ENCODE measurements at regions not wholly inside any gene's neighbourhood (a gene's known extent, or its start where the extent isn't known, plus 50 kb on each side); places are given as distances from the start of the nearest gene placed in this dataset.
"Not testable (repeated sequence)": the region's sequence is repeated elsewhere in the genome, so short reads cannot be mapped to it uniquely, and the experiment has no call there.

DNA sequence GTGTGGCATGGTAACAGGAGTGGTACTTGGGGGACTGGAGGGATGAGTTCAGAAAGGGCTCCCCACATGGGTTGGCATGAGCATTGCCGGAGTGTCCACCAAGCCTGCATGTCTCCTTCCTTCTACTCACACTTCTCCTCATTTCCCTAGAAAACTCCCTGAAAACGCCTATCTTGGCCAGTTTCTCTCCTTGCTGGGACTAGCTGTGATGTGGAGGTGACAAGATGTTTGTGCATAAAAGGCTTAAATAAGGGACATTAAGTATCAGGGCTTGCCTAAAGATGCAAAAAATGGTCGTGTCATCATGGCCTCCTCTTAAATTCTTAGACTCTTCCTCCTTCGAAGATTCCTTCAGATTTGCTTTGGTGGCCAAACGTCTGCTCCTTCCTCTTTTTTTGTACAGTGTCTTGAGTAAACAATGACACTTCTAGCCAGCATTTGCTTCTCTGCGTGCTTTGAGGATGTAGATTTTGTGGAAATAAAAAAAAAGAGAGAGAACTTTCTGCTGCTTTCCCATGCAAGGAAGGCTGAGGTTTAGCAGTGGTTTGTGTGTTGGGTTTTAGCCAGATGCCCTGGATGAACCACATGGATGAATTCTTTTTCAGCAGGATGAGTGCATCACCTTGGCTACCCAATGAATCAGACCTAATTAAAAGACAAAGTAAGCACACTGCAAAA is 239.1 kb upstream of the IRF2BP2 start:
- DNase-seq (ENCODE audit: low spot score), result no peak
- TF ChIP-seq, protein P1, sequence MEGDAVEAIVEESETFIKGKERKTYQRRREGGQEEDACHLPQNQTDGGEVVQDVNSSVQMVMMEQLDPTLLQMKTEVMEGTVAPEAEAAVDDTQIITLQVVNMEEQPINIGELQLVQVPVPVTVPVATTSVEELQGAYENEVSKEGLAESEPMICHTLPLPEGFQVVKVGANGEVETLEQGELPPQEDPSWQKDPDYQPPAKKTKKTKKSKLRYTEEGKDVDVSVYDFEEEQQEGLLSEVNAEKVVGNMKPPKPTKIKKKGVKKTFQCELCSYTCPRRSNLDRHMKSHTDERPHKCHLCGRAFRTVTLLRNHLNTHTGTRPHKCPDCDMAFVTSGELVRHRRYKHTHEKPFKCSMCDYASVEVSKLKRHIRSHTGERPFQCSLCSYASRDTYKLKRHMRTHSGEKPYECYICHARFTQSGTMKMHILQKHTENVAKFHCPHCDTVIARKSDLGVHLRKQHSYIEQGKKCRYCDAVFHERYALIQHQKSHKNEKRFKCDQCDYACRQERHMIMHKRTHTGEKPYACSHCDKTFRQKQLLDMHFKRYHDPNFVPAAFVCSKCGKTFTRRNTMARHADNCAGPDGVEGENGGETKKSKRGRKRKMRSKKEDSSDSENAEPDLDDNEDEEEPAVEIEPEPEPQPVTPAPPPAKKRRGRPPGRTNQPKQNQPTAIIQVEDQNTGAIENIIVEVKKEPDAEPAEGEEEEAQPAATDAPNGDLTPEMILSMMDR (IDR thresholded peaks at IDR 0.05; ENCODE audit: extremely low read depth, missing control alignments), result no peak

DNA sequence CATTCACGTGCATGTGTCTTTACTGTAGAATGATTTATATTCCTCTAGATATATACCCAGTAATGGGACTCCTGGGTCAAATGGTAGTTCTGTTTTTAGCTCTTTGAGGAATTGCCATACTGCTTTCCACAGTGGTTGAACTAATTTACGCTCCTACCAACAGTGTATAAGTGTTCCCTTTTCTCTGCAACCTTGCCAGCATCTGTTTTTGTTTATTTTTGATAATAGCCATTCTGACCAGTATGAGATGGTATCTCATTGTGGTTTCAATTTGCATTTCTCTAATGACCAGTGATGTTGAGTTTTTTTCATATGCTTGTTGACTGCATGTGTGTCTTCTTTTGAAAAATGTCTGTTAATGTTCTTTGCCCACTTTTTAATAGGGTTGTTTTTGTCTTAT is 236.8 kb upstream of the IRF2BP2 start:
- not testable (repeated sequence) for DNase-seq (ENCODE audit: low spot score)

DNA sequence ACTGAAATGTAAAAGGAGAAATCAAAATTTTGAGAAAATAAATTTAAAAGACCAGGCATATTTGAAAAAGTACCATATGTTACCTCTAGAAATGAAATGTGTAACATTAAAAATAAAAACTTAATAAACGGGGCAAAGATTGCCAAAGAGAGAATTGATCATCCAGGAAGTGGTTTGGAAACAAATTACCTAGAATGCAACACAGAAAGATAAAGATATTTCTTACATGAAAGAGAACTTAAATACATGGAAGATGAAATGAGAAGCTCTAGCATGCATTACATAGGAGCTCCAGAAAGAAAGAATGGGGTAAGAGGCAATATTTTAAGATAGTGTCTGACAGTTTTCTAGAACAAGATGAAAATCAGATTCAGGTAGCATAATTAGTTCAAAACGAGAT is 235.9 kb upstream of the IRF2BP2 start:
- DNase-seq (ENCODE audit: low spot score), result no peak
- TF ChIP-seq, protein P1 (IDR thresholded peaks at IDR 0.05; ENCODE audit: extremely low read depth, missing control alignments), result no peak

DNA sequence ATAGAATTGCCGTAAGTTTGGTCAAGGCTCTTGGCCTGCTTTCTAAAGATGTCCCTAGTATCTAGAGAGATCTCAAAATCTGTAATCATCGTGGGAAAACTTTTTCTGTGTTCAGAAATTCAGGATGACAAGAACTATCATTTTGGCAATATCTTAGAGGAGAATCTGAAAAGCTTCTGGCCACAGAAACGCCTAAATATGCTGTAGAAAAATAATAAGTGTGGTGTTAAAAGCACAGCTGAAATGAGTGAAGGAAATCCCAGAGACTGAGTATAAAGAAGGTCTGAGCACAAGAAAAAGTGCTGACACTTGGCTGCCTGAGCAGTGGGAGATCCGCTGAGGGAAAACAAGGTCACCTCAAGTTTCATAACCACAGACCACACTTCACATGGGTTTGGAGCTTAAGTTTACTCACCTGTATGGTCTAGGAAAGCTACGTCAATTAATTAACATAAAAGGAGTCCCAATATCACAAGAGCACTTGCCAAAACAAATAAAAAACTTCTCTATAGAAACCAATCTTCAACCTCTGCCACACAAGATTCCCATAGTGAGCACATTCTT is 235.2 kb upstream of the IRF2BP2 start:
- TF ChIP-seq, protein P1 (IDR thresholded peaks at IDR 0.05; ENCODE audit: extremely low read depth, missing control alignments), result no peak
- DNase-seq (ENCODE audit: low spot score), result no peak

DNA sequence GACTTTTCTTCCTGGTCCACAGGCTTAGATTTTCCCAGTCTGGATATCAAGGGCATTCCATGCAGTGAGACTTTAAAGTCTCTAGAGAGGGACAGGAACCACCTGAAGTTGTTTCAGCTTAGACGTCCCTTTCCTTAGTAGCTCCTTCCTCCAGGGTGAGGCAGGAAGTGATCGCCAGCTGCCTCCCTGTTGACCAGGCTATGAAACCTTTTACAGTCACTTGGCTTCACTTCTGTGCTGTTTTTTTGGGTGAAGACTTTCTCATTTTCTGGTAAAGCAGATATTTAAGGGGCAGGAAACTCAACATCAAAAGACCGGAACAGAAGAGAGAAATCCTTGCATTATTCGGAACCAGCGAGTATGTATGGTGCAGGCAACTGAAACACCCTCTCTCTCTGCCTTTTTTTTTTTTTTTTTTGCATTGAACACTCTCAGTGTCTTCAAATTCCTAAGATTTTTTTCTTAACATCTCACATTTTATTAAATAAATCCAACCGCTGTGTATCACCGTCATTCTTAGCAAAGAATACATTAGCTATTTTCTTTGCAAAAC is 234.6 kb upstream of the IRF2BP2 start:
- DNase-seq (ENCODE audit: low spot score), result no peak
- TF ChIP-seq, protein P1 (IDR thresholded peaks at IDR 0.05; ENCODE audit: extremely low read depth, missing control alignments), result no peak

DNA sequence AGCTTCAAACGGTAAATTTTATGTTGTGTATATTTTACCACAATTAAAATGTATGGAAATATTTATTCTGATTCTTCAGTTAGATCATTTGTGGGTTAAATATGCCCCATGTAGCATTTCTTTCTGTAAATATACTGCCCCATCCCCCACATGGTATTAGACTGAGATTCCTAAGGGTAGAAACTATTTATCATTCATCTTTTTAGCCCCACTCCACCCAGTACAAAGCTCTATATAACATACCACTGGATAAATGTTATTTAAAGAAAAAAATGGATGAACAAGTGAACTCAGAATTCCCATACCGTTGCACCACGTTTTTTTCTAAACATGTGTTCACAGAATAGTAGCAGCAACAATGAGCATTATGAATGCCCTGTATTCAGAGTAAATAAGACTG is 234.0 kb upstream of the IRF2BP2 start:
- TF ChIP-seq, protein P1 (IDR thresholded peaks at IDR 0.05; ENCODE audit: extremely low read depth, missing control alignments), result no peak
- DNase-seq (ENCODE audit: low spot score), result no peak

DNA sequence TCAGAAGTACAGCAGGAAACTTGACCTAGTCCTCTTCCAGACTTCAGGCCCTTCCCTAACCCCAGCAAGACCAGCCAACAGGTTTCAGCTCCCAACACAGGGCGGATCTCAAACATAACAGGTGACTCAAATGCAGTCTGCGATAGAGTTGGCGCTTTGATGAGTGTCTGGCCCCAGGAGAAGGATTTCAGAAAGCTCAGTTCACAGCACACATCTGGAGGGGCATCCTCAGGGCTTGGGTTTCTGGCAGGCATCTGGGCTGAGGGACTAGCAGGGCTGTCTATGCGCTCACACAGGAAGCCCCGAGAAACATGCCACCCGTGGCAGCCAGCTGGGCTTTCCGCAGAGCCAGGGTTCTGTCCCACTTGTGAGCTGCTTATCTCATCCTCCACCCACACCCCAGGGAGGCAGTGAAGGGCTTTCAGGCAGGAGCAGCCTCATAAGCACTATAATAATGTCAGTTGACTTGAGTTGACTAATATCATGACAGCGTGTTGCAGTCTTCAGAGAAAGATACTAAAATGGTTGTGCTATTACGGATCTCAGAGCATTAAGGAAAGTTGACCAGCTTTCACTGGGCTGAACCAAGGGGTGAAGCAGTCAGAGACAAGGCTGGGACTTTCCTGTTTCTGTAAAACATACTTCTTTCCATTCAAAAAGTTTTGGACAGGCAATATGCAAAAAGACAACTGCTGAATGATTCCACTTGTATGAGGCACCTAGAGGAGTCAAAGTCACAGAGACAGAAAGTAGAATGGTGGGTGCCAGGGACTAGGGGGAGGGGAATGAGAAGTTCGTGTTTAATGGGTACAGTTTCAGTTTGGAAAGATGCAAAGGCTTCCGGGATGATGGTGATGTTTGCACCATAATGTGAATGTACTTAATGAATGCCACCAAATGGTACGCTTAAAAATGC is 233.0 kb upstream of the IRF2BP2 start:
- DNase-seq (ENCODE audit: low spot score), result peak; percentile 72
- TF ChIP-seq, protein P1 (IDR thresholded peaks at IDR 0.05; ENCODE audit: extremely low read depth, missing control alignments), result no peak
